T-helper 17 cell (primary cell): ENCODE measurements at regions not wholly inside any gene's neighbourhood (a gene's known extent, or its start where the extent isn't known, plus 50 kb on each side); places are given as distances from the start of the nearest gene placed in this dataset.

Experiments used
- ATAC-seq: fragments of 150-1000 bp; cut with Tn5 transposase; 2 replicates; pipeline ENCODE4 v1.10.0; 2021; ENCODE audit warnings: mild to moderate bottlenecking, moderate library complexity
- DNase-seq, 3 donors: peaks; one replicate each; pipeline versions ENCODE4 v3.0.0 to v3.0.0-alpha.2; 2020 to 2021
- H3K9me3 ChIP-seq: one replicate; pipeline ENCODE4 v1.7.0; 2013; ENCODE audit warnings: low read length, mild to moderate bottlenecking; ENCODE audit not compliant: control insufficient read depth, poor library complexity, severe bottlenecking
- H3K27ac Mint-ChIP-seq: one replicate; pipeline ENCODE4 v1.8.0; 2022; ENCODE audit warnings: mild to moderate bottlenecking, moderate library complexity, mixed read lengths
- H3K27me3 Mint-ChIP-seq: one replicate; pipeline ENCODE4 v1.8.0; 2022; ENCODE audit warnings: mixed read lengths
- H3K36me3 Mint-ChIP-seq: one replicate; pipeline ENCODE4 v1.8.0; 2022; ENCODE audit warnings: low read depth, mixed read lengths
- H3K4me1 Mint-ChIP-seq: one replicate; pipeline ENCODE4 v1.8.0; 2022; ENCODE audit warnings: mild to moderate bottlenecking, mixed read lengths
- H3K4me3 Mint-ChIP-seq: one replicate; pipeline ENCODE4 v1.8.0; 2022; ENCODE audit warnings: mild to moderate bottlenecking, moderate library complexity, mixed read lengths

GRCh38 chr2:123207245-123207644 is 817.8 kb upstream of the CNTNAP5 start:
- DNase-seq (no peak), ATAC-seq (no peak)
- no peaks in the 10 kb centered on the region for H3K27me3 Mint-ChIP-seq
- no peaks in the 10 kb centered on the region for H3K36me3 Mint-ChIP-seq
- H3K4me1 Mint-ChIP-seq, result no peaks in the 10 kb centered on the region
- no peak overlapping the region for H3K27ac Mint-ChIP-seq
- H3K4me3 Mint-ChIP-seq, result no peak overlapping the region
- H3K9me3 ChIP-seq, result no peaks in the 10 kb centered on the region

DNA sequence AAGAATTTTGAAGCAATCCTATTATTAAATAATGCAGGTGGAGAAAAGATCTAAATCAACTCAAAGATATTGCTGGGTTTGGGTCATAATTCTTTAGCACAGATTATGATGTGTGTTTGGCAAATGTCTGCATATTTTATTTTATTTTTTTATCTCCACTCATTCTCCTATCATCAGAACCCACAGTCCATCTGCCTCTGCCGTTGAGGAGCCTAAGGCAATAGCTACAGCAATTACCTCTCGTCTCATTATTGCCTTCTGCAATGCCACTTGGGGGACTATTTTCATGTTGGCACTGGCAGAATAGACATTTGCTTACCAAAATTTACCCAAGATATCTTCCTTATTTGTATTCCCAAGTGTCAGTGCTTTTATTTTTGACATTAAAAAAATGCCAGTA is 815.9 kb upstream of the CNTNAP5 start:
- no peak overlapping the region for H3K4me3 Mint-ChIP-seq
- no peaks in the 10 kb centered on the region for H3K27me3 Mint-ChIP-seq
- ATAC-seq (no peak), DNase-seq (no peak)
- H3K4me1 Mint-ChIP-seq, result no peaks in the 10 kb centered on the region
- H3K36me3 Mint-ChIP-seq, result no peaks in the 10 kb centered on the region
- H3K27ac Mint-ChIP-seq, result no peak overlapping the region
- H3K9me3 ChIP-seq, result no peaks in the 10 kb centered on the region

- no peak for DNase-seq
- Mint-ChIP-seq H3K4me3 (no peak overlapping the region), H3K4me1 (no peaks in the 10 kb centered on the region), H3K27me3 (no peaks in the 10 kb centered on the region), H3K27ac (no peak overlapping the region), H3K36me3 (no peaks in the 10 kb centered on the region)
- no peak for ATAC-seq
- H3K9me3 ChIP-seq, result no peaks in the 10 kb centered on the region
Measured at GRCh38 chr2:123211181-123211580, 813.9 kb upstream of the CNTNAP5 start.

- no peaks in the 10 kb centered on the region for H3K9me3 ChIP-seq
- H3K27me3 Mint-ChIP-seq, result no peaks in the 10 kb centered on the region
- ATAC-seq (no peak), DNase-seq (no peak)
- no peak overlapping the region for H3K4me3 Mint-ChIP-seq
- H3K4me1 Mint-ChIP-seq, result no peaks in the 10 kb centered on the region
- no peak overlapping the region for H3K27ac Mint-ChIP-seq
- no peaks in the 10 kb centered on the region for H3K36me3 Mint-ChIP-seq
Measured at GRCh38 chr2:123245156-123245555, 779.9 kb upstream of the CNTNAP5 start.

DNA sequence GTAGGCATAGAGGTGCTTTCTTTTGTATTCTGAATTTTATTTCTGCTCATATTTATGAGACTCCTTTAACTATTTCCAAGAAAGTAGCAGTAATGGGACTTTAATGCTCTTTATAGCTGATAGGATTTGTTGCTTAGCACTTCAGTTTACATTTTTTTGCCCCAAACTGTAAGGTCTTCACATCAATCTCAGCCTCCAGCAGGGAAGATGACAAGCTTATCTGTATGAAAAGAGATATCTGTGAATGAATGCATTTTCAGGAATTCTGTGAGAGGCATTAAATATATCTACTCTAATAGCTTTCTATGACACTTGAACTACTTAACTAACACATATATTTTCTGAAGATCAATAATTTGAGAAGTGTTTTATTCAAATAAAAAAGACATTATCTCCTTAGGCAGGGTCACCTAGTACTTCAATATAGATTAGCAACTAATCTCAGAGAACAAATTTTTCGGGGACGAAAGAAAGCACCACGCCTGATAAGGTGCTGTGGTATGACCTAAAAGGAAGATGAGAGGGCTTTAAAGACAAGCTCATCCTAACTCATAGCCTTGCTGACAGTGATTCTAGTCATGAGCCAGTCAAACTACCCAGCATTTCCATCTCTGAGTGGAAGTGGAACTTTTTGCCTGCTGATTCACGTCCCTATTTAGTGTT is 766.1 kb upstream of the CNTNAP5 start:
- no peaks in the 10 kb centered on the region for H3K4me1 Mint-ChIP-seq
- H3K27ac Mint-ChIP-seq, result no peak overlapping the region
- ATAC-seq, result no peak

GRCh38 chr2:123262856-123263255 is 762.2 kb upstream of the CNTNAP5 start:
- no peaks in the 10 kb centered on the region for H3K36me3 Mint-ChIP-seq
- H3K9me3 ChIP-seq, result peaks cover 3% of the 10 kb centered on the region
- H3K4me1 Mint-ChIP-seq, result no peaks in the 10 kb centered on the region
- ATAC-seq (no peak), DNase-seq (no peak)
- H3K27me3 Mint-ChIP-seq, result no peaks in the 10 kb centered on the region
- no peak overlapping the region for H3K27ac Mint-ChIP-seq
- H3K4me3 Mint-ChIP-seq, result no peak overlapping the region

More for the DNA sequence above, 766.1 kb upstream of the CNTNAP5 start:
- peaks cover 3% of the 10 kb centered on the region for H3K9me3 ChIP-seq
- Mint-ChIP-seq H3K27me3 (no peaks in the 10 kb centered on the region), H3K4me3 (no peak overlapping the region), H3K36me3 (no peaks in the 10 kb centered on the region)
- DNase-seq, result no peak

DNA sequence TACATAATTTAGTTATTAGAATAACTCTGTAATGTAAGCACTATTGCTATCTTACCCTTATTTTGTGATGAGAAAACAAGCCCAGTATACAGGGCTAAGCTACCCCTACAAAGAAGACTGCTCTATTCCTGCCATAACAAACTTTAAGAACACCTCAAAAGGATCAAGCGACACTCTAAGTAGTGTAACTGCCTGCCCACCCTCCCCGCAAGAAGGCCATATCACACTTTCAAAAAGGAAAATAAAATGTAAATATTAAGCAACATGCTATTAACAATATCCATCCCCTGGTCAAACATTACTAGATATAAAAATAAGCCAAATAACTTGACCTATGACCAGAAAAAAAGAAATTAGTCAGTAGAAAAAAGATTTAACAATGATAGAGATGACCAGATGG is 741.7 kb upstream of the CNTNAP5 start:
- no peak overlapping the region for H3K4me3 Mint-ChIP-seq
- H3K4me1 Mint-ChIP-seq, result no peaks in the 10 kb centered on the region
- H3K36me3 Mint-ChIP-seq, result no peaks in the 10 kb centered on the region
- no peak for ATAC-seq
- no peak overlapping the region for H3K27ac Mint-ChIP-seq
- DNase-seq, result no peak
- H3K9me3 ChIP-seq, result no peaks in the 10 kb centered on the region
- H3K27me3 Mint-ChIP-seq, result no peaks in the 10 kb centered on the region

GRCh38 chr2:123303731-123304130 is 721.4 kb upstream of the CNTNAP5 start:
- Mint-ChIP-seq H3K4me1 (no peaks in the 10 kb centered on the region), H3K27me3 (no peaks in the 10 kb centered on the region), H3K36me3 (no peaks in the 10 kb centered on the region), H3K4me3 (no peak overlapping the region), H3K27ac (no peak overlapping the region)
- no peaks in the 10 kb centered on the region for H3K9me3 ChIP-seq
- ATAC-seq, result no peak
- DNase-seq, result no peak
